SK-N-MC (cell line): ENCODE measurements at regions not wholly inside any gene's neighbourhood (a gene's known extent, or its start where the extent isn't known, plus 50 kb on each side); places are given as distances from the start of the nearest gene placed in this dataset.
"Not testable (repeated sequence)": the region's sequence is repeated elsewhere in the genome, so short reads cannot be mapped to it uniquely, and the experiment has no call there.

Source experiments
- EZH2 ChIP-seq: fragments of 200-600 bp; sonication (generic); IDR thresholded peaks from one replicate; pipeline ENCODE4 v1.6.1; 2017; ENCODE audit warnings: antibody characterized with exemption
- FOXP2 ChIP-seq: optimal IDR thresholded peaks from 2 replicates; pipeline ENCODE3; 2011; ENCODE audit warnings: mild to moderate bottlenecking, moderate library complexity; ENCODE audit not compliant: insufficient read depth; ENCODE audit errors: extremely low read length, control extremely low read depth
- POLR2AphosphoS5 ChIP-seq: IDR thresholded peaks from 2 replicates; pipeline ENCODE4 v1.6.1; 2012; ENCODE audit warnings: mild to moderate bottlenecking, low read depth, low read length, borderline replicate concordance

GRCh38 chr2:16052571-16053052, 112.3 kb downstream of the MYCN start:
- not testable (repeated sequence) for TF ChIP-seq FOXP2, POLR2AphosphoS5, EZH2
